AG08395 (cell line): ENCODE measurements at regions not wholly inside any gene's neighbourhood (a gene's known extent, or its start where the extent isn't known, plus 50 kb on each side); places are given as distances from the start of the nearest gene placed in this dataset.

Experiments used
- DNase-seq: peaks from one replicate; pipeline ENCODE4 v3.0.0; 2012; ENCODE audit warnings: mixed read lengths, low spot score

- no peak for DNase-seq
These were observed 92.7 kb upstream of the PRICKLE2 start for GRCh38 chr3:64318001-64318400.

GRCh38 chr3:64316971-64317370 lies 91.7 kb upstream of the PRICKLE2 start:
- no peak for DNase-seq

DNA sequence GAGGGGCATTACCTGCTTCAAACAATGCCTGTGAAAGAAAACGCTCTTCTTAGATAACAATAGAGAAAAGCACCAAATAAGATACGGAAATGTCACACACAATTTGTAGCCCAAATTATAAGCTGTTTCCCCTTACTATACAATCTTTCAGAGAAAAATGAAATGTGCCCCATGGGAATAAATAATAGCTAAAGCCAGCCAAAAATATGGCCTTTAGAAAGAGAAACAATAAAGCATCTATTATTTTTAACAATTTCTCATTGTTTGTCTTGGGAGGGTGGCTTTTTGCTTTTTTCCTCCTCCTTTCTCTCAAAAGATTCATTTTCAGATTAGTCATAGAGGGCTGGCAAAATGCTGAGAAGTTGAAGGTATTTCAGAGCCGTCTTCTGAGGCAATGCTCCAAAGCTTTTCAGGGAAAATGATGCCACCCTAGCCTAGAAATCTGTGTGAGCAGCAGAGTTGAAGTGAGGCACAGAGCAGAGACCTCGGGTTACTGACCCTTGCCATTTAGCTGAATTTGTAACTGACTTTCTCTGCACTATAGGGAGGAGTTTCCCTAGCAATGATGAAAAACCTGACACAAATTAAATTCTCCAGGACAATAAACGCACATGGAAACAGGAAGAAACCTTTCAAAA lies 86.3 kb upstream of the PRICKLE2 start:
- peak; percentile 55 for DNase-seq

DNA sequence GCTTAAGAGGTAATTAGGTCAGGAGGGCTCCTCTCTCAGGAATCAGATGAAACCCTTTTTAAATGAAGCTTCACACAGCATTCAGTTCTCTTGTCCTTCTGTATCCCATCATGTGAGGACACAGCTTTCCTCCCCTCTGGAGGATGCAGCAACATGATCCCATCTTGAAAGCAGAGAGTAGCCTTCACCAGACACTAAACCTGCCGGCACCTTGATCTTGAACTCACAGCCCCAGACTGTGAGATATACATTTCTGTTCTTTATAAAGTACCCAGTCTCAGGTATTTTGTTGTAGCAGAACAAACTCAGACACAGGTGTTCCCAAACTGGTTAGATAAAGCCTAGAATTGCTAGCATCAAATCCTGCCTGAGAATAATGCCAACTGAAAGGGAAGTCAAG lies 83.7 kb upstream of the PRICKLE2 start:
- no peak for DNase-seq

GRCh38 chr3:64306745-64307144 lies 81.5 kb upstream of the PRICKLE2 start:
- DNase-seq = peak; percentile 15

DNA sequence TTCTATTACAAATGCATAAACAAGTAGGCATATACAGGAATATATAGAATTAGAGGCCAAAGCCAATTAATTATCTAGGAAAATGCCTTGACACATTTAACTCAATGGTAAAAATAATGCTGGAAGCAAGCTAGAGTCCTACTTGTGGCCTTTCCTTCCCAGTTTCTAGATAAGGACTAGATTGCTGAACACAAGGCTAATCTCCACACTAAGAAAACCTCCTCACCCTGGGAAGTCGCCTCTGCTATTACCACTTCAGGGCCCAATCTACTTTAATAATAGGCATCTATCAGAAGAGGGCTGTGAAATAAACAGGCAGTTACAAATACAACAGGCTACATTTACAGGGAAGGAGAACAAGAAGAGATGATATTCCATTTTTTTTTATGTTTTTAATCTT lies 80.5 kb upstream of the PRICKLE2 start:
- DNase-seq = no peak

- DNase-seq = no peak
These were observed 79.7 kb upstream of the PRICKLE2 start for GRCh38 chr3:64304828-64305410.

DNA sequence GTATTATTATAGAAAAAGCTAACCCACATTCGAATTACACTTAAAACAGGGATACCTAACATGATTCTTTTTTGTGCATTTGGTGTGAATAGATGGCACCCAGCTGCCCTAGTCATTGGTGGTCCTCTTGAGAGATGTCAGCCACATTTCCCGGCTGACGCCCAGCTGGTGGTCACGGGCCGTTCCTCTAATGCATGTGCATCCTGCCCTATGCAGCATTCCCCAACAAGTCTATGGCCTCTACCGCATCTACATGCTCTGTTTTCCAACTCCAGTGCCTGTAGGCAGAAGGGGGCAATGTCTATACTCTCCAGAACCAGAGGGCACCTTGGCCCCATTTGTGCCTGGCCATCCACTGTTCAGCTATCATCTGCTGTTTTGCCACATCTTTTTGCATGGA lies 78.6 kb upstream of the PRICKLE2 start:
- no peak for DNase-seq

DNA sequence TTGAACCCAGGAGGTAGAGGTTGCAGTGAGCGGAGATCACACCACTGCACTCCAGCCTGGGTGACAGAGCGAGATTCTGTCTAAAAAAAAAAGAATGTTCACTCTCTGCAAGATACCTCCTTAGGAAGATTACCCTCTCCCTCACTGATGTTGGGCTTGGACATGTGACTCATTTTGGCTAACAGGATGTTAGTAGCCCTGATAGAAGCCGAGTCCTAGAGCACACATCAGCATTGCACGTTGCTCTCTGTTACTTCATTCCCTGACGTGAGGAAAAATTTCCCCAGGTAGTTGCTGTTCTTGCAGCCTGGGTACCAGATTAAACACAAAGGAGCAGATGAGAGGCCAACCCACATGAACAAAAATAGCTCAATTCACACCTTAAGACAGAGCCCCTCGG lies 78.1 kb upstream of the PRICKLE2 start:
- no peak for DNase-seq

GRCh38 chr3:64301476-64301875 lies 76.2 kb upstream of the PRICKLE2 start:
- DNase-seq = no peak

DNA sequence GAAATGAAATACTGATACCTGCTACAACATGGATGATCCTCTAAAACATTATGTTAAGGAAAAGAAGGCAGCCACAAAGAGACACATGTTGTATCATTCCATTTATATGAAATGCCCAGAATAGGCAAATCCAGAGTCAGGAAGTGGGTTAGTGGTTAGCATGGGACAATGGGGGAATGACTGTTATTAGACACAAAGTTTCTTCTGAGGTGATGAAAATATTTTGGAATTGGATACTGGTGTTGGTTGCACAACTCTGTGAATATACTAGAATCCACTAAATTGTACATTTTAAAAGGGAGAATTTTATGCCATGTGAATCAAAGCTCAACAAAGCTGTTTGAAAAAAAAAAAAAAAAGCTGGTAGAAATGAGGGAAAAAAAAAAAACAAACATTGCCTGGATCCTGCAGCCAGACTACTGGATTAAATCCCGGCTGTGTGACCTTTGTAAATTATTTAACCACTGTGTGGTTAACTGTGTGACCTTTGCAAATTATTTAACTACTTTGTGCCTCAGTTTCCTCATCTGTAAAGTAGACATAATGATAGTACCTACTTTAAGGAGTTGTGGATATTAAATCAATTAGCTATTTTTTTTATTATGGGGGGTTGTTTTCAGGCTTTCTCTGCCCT lies 75.6 kb upstream of the PRICKLE2 start:
- peak; percentile 73 for DNase-seq

GRCh38 chr3:64299206-64299605 lies 73.9 kb upstream of the PRICKLE2 start:
- DNase-seq = no peak

- DNase-seq = no peak
These were observed 72.3 kb upstream of the PRICKLE2 start for GRCh38 chr3:64297563-64297962.

- DNase-seq = peak; percentile 88
These were observed 70.3 kb upstream of the PRICKLE2 start for GRCh38 chr3:64295594-64295993.

DNA sequence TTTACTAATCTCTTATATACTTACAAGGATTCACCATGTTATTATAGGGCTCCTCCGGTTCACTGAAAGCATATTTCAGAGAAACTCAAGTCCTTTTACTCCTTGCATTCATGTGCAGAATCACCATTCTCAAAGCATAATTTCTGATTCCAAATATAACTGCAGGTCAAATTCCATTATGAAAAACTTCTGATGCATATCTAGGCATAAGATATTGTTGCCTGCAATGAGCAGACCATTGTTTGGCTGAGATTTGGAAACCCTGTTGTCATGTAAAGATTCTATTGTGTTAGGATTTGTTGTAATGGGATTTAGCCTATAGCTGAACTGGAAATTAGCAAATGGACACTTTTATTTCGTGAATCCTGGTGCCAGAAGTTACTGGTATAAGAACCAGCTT lies 69.5 kb upstream of the PRICKLE2 start:
- no peak for DNase-seq

- no peak for DNase-seq
These were observed 67.9 kb upstream of the PRICKLE2 start for GRCh38 chr3:64293121-64293520.

DNA sequence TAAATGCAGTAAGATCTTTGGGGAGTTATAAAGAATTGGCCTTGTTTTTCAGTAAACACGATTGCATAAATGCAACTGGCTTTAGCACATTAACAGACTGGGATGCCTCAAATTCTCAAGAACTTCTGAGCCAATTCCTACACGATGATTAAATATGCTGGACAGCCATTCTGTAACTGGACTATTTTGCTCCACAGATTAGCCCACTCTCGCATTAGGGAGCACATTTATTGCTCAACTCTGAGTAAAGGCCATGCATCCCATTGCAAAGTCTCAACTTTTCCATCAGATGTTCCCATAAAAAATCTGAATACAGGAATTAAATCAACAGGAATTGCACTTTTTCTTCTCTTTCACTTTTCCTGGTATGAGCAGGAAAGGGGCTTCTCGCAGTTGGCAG lies 66.7 kb upstream of the PRICKLE2 start:
- DNase-seq = peak; percentile 77

DNA sequence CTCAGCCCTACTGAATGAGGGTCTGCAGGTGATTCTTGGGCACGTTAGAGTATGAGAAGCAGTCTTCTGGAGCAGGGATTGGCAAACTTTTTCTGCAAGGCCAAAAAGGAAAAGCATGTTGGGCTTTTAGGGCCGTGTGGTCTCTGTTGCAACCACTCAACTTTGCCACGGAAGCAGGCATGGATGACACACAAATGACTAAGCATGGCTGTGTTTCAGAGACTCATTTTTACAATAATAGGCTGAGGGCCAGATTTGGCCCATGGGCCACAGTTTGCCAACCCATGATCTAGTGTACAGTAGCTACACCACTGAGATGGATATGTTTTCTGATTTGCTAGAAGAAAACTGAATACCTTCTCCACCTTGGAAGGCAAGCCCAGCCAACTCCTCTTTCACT lies 66.1 kb upstream of the PRICKLE2 start:
- DNase-seq = peak; percentile 78

GRCh38 chr3:64290864-64291263 lies 65.6 kb upstream of the PRICKLE2 start:
- DNase-seq = no peak

DNA sequence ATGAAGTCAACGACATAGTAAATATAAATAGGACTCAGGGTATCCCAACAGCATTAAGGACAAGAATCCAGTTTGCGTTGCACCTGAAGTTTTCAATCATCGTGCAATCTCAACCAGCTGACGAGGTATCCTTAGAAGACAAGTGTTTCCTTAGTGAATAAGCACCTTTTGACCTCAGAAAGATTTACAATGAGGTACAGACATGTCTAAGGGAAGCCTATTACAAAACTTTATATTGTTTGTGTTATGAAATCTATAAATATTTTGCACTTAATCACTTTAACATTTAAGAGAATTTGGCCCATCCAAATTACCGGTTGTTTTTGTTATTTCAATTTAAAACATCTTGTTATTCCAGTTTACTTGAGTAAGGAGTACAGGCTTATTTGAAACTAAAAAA lies 64.9 kb upstream of the PRICKLE2 start:
- no peak for DNase-seq

GRCh38 chr3:64289622-64290021 lies 64.4 kb upstream of the PRICKLE2 start:
- no peak for DNase-seq

GRCh38 chr3:64278625-64279024 lies 53.4 kb upstream of the PRICKLE2 start:
- DNase-seq = no peak

DNA sequence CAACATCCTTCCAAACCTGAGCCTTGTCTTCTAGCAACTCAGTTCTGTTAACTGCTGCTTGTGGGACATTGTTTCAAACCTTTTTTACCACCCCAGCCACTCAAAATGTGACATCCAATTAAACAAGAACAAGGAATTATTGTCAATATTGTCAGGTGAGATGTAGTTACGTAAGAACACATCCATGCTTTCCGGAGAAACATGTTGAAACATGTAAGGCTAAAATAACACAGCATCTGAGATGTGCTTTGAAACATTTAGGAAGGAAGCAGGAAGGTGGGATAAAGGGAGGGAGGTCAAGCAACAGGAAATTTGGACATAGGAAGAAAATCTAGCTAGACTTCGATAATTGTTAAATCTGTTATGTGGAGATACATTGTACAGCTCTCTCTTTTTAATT lies 50.9 kb upstream of the PRICKLE2 start:
- no peak for DNase-seq
